ENCODE measurements at regions not wholly inside any gene's neighbourhood (a gene's known extent, or its start where the extent isn't known, plus 50 kb on each side); places are given as distances from the start of the nearest gene placed in this dataset.
"Not testable (repeated sequence)": the region's sequence is repeated elsewhere in the genome, so short reads cannot be mapped to it uniquely, and the experiment has no call there.

GRCh38 chr4:128758314-128758922 is 51.1 kb upstream of the JADE1 start:
- H3K4me3 ChIP-seq (replicated peaks; ENCODE audit: insufficient read depth, low read length), result no peak overlapping the region
- no peaks in the 10 kb centered on the region for H3K27me3 ChIP-seq (ENCODE audit: insufficient read depth, poor library complexity, severe bottlenecking)
- no peak for TF ChIP-seq SPI1 (IDR thresholded peaks at IDR 0.05; ENCODE audit: borderline replicate concordance, low read depth)
- no peak for TF ChIP-seq GABPA (IDR thresholded peaks at IDR 0.05; ENCODE audit: low read depth)
- TF ChIP-seq POLR2AphosphoS5 (IDR thresholded peaks at IDR 0.05; ENCODE audit: low read depth), result no peak
- TF ChIP-seq CTCF (IDR thresholded peaks at IDR 0.05; ENCODE audit: insufficient read depth, low read length), result no peak
- TF ChIP-seq REST (IDR thresholded peaks at IDR 0.05; ENCODE audit: insufficient replicate concordance, low read depth), result no peak
- DNase-seq (ENCODE audit: low read depth in 1 of 2, low spot score in 1 of 2), result no peak
- H3K27ac ChIP-seq (replicated peaks), result no peak overlapping the region

- TF ChIP-seq SPI1 (IDR thresholded peaks at IDR 0.05; ENCODE audit: borderline replicate concordance, low read depth), result no peak
- Histone ChIP-seq H3K27me3 (ENCODE audit: insufficient read depth, poor library complexity, severe bottlenecking) (no peaks in the 10 kb centered on the region), H3K27ac (replicated peaks) (no peak overlapping the region), H3K4me3 (replicated peaks; ENCODE audit: insufficient read depth, low read length) (no peak overlapping the region)
- no peak for DNase-seq (ENCODE audit: low read depth in 1 of 2, low spot score in 1 of 2)
These were observed 51.8 kb upstream of the JADE1 start for GRCh38 chr4:128757712-128758111.

- no peak for DNase-seq (ENCODE audit: low read depth in 1 of 2, low spot score in 1 of 2)
- Histone ChIP-seq H3K27ac (replicated peaks) (no peak overlapping the region), H3K27me3 (ENCODE audit: insufficient read depth, poor library complexity, severe bottlenecking) (no peaks in the 10 kb centered on the region), H3K4me3 (replicated peaks; ENCODE audit: insufficient read depth, low read length) (no peak overlapping the region)
- TF ChIP-seq POLR2AphosphoS5 (IDR thresholded peaks at IDR 0.05; ENCODE audit: low read depth) (no peak), GABPA (IDR thresholded peaks at IDR 0.05; ENCODE audit: low read depth) (no peak), REST (IDR thresholded peaks at IDR 0.05; ENCODE audit: insufficient replicate concordance, low read depth) (no peak), SPI1 (IDR thresholded peaks at IDR 0.05; ENCODE audit: borderline replicate concordance, low read depth) (no peak), CTCF (IDR thresholded peaks at IDR 0.05; ENCODE audit: insufficient read depth, low read length) (no peak)
These were observed 58.1 kb upstream of the JADE1 start for GRCh38 chr4:128751354-128751753.

GRCh38 chr4:128741748-128742147 is 67.8 kb upstream of the JADE1 start:
- H3K4me3 ChIP-seq (replicated peaks; ENCODE audit: insufficient read depth, low read length); H3K27ac ChIP-seq (replicated peaks); H3K27me3 ChIP-seq (ENCODE audit: insufficient read depth, poor library complexity, severe bottlenecking); DNase-seq (ENCODE audit: low read depth in 1 of 2, low spot score in 1 of 2): not testable (repeated sequence)

- DNase-seq (ENCODE audit: low read depth in 1 of 2, low spot score in 1 of 2), result no peak
- H3K27ac ChIP-seq (replicated peaks), result no peak overlapping the region
- TF ChIP-seq REST (IDR thresholded peaks at IDR 0.05; ENCODE audit: insufficient replicate concordance, low read depth), result no peak
- no peak for TF ChIP-seq POLR2AphosphoS5 (IDR thresholded peaks at IDR 0.05; ENCODE audit: low read depth)
- no peak for TF ChIP-seq CTCF (IDR thresholded peaks at IDR 0.05; ENCODE audit: insufficient read depth, low read length)
- no peak for TF ChIP-seq GABPA (IDR thresholded peaks at IDR 0.05; ENCODE audit: low read depth)
- TF ChIP-seq SPI1 (IDR thresholded peaks at IDR 0.05; ENCODE audit: borderline replicate concordance, low read depth), result no peak
- H3K27me3 ChIP-seq (ENCODE audit: insufficient read depth, poor library complexity, severe bottlenecking), result no peaks in the 10 kb centered on the region
- no peak overlapping the region for H3K4me3 ChIP-seq (replicated peaks; ENCODE audit: insufficient read depth, low read length)
These were observed 72.4 kb upstream of the JADE1 start for GRCh38 chr4:128737098-128737513.
